CD4-positive, alpha-beta memory T cell (primary cell): ENCODE measurements at regions not wholly inside any gene's neighbourhood (a gene's known extent, or its start where the extent isn't known, plus 50 kb on each side); places are given as distances from the start of the nearest gene placed in this dataset.

Source experiments
- CTCF ChIA-PET: fragments of 350-600 bp; sonication (Branson Sonifier 250); formaldehyde crosslinking; loops from one replicate; lab custom pipeline; 2021; ENCODE audit warnings: inconsistent platforms; ENCODE audit not compliant: partially characterized antibody; lab: Charles Lee
- POLR2A ChIA-PET: fragments of 350-600 bp; sonication (Branson Sonifier 250); formaldehyde crosslinking; loops from one replicate; lab custom pipeline; 2021; ENCODE audit not compliant: partially characterized antibody; lab: Charles Lee
- DNase-seq, 5 donors: peaks; one replicate each; pipeline versions ENCODE4 v3.0.0 to v3.0.0-alpha.2; 2020 to 2022; ENCODE audit warnings: mixed read lengths in 1 of 5
- H3K27ac ChIP-seq: one replicate; pipeline ENCODE4 v1.7.0; 2013; ENCODE audit warnings: low read depth, low read length
- H3K27me3 ChIP-seq: 2 replicates; pipeline ENCODE4 v1.7.0; 2013; ENCODE audit warnings: mild to moderate bottlenecking, low read length, moderate library complexity; ENCODE audit not compliant: insufficient read depth
- H3K36me3 ChIP-seq: 2 replicates; pipeline ENCODE4 v1.7.0; 2013; ENCODE audit warnings: mild to moderate bottlenecking, low read length, moderate library complexity; ENCODE audit not compliant: insufficient read depth
- H3K4me1 ChIP-seq: 2 replicates; pipeline ENCODE4 v1.7.0; 2013; ENCODE audit warnings: mild to moderate bottlenecking, low read length, moderate library complexity; ENCODE audit not compliant: insufficient read depth
- H3K4me3 ChIP-seq, 2 donors: one replicate each; pipeline ENCODE4 v1.7.0; 2013; ENCODE audit warnings: low read length in 2 of 2, mild to moderate bottlenecking in 1 of 2
- H3K9me3 ChIP-seq, 2 donors: one replicate each; pipeline ENCODE4 v1.7.0; 2013; ENCODE audit warnings: low read length in 2 of 2, control low read depth in 1 of 2; ENCODE audit not compliant: control insufficient read depth in 1 of 2
- H3K27ac Mint-ChIP-seq, 7 donors: one replicate each; pipeline ENCODE4 v1.8.0; 2020 to 2021; ENCODE audit warnings: mixed read lengths in 7 of 7, mild to moderate bottlenecking in 6 of 7, inconsistent platforms in 3 of 7, moderate library complexity in 3 of 7
- H3K27me3 Mint-ChIP-seq, 2 donors: one replicate each; pipeline ENCODE4 v1.8.0; 2020 to 2021; ENCODE audit warnings: mixed read lengths in 2 of 2
- H3K36me3 Mint-ChIP-seq, 2 donors: one replicate each; pipeline ENCODE4 v1.8.0; 2020 to 2021; ENCODE audit warnings: mixed read lengths in 2 of 2, inconsistent platforms in 1 of 2, mild to moderate bottlenecking in 1 of 2
- H3K4me1 Mint-ChIP-seq, 4 donors: one replicate each; pipeline ENCODE4 v1.8.0; 2020 to 2021; ENCODE audit warnings: mixed read lengths in 4 of 4, mild to moderate bottlenecking in 1 of 4
- H3K4me3 Mint-ChIP-seq, 8 donors: one replicate each; pipeline ENCODE4 v1.8.0; 2020 to 2021; ENCODE audit warnings: mixed read lengths in 8 of 8, mild to moderate bottlenecking in 7 of 8, moderate library complexity in 6 of 8, inconsistent platforms in 3 of 8
- H3K9me3 Mint-ChIP-seq, 8 donors: one replicate each; pipeline ENCODE4 v1.8.0; 2020 to 2021; ENCODE audit warnings: mixed read lengths in 8 of 8, mild to moderate bottlenecking in 5 of 8, inconsistent platforms in 3 of 8, moderate library complexity in 1 of 8
- intact Hi-C: fragments of 100-400 bp; cut with micrococcal nuclease; formaldehyde crosslinking; loops from one replicate; pipeline ENCODE4 v1.15.1; 2023

- CTCF ChIA-PET: no interaction called here
Observed at GRCh38 chr6:113202852-113203714, 654.1 kb upstream of the MARCKS start.

GRCh38 chr6:113203715-113204110 is 653.4 kb upstream of the MARCKS start:
- no peaks in the 10 kb centered on the region for H3K4me1 Mint-ChIP-seq
- Histone ChIP-seq H3K36me3 (no peaks in the 10 kb centered on the region), H3K4me3 (no peak overlapping the region), H3K9me3 (no peaks in the 10 kb centered on the region), H3K4me1 (no peaks in the 10 kb centered on the region), H3K27ac (no peak overlapping the region), H3K27me3 (no peaks in the 10 kb centered on the region)
- no peak for DNase-seq
- H3K27ac Mint-ChIP-seq: no peak overlapping the region
- peaks cover 0 to 7% (median 0%) of the 10 kb centered on the region in 8 donors for H3K9me3 Mint-ChIP-seq
- intact Hi-C loops: no loop called here
- ChIA-PET POLR2A (no interaction called here), CTCF (no interaction called here)
- H3K36me3 Mint-ChIP-seq: no peaks in the 10 kb centered on the region
- H3K4me3 Mint-ChIP-seq: no peak overlapping the region
- H3K27me3 Mint-ChIP-seq: no peaks in the 10 kb centered on the region

More at GRCh38 chr6:113202852-113203714, 654.1 kb upstream of the MARCKS start:
- Mint-ChIP-seq H3K4me3 (no peak overlapping the region), H3K27me3 (no peaks in the 10 kb centered on the region), H3K27ac (no peak overlapping the region), H3K4me1 (no peaks in the 10 kb centered on the region), H3K36me3 (no peaks in the 10 kb centered on the region), H3K9me3 (peaks cover 0 to 7% (median 0%) of the 10 kb centered on the region in 8 donors)
- Histone ChIP-seq H3K9me3 (no peaks in the 10 kb centered on the region), H3K27ac (no peak overlapping the region), H3K27me3 (no peaks in the 10 kb centered on the region), H3K4me3 (no peak overlapping the region), H3K4me1 (no peaks in the 10 kb centered on the region), H3K36me3 (no peaks in the 10 kb centered on the region)
- no peak for DNase-seq
- POLR2A ChIA-PET: no interaction called here
- intact Hi-C loops: no loop called here

- Histone ChIP-seq H3K27ac (no peak overlapping the region), H3K36me3 (no peaks in the 10 kb centered on the region), H3K4me1 (no peaks in the 10 kb centered on the region), H3K4me3 (no peak overlapping the region), H3K27me3 (no peaks in the 10 kb centered on the region), H3K9me3 (no peaks in the 10 kb centered on the region)
- Mint-ChIP-seq H3K4me3 (no peak overlapping the region), H3K36me3 (no peaks in the 10 kb centered on the region), H3K4me1 (no peaks in the 10 kb centered on the region), H3K9me3 (peaks cover 0 to 6% (median 0%) of the 10 kb centered on the region in 8 donors), H3K27ac (no peak overlapping the region), H3K27me3 (no peaks in the 10 kb centered on the region)
- ChIA-PET POLR2A (no interaction called here), CTCF (no interaction called here)
- DNase-seq: no peak
- intact Hi-C loops: no loop called here
Observed at GRCh38 chr6:113205553-113205952, 651.6 kb upstream of the MARCKS start.

GRCh38 chr6:113208726-113209125 is 648.4 kb upstream of the MARCKS start:
- Histone ChIP-seq H3K27me3 (no peaks in the 10 kb centered on the region), H3K9me3 (no peaks in the 10 kb centered on the region), H3K27ac (no peak overlapping the region), H3K36me3 (no peaks in the 10 kb centered on the region), H3K4me1 (no peaks in the 10 kb centered on the region), H3K4me3 (no peak overlapping the region)
- Mint-ChIP-seq H3K4me3 (no peak overlapping the region), H3K36me3 (no peaks in the 10 kb centered on the region), H3K9me3 (peaks cover 0 to 6% (median 0%) of the 10 kb centered on the region in 8 donors), H3K27ac (no peak overlapping the region), H3K27me3 (no peaks in the 10 kb centered on the region), H3K4me1 (no peaks in the 10 kb centered on the region)
- no peak for DNase-seq
- CTCF ChIA-PET: no interaction called here
- intact Hi-C loops: no loop called here
- POLR2A ChIA-PET: no interaction called here

GRCh38 chr6:113209315-113209714 is 647.8 kb upstream of the MARCKS start:
- ChIA-PET POLR2A (no interaction called here), CTCF (no interaction called here)
- H3K4me1 Mint-ChIP-seq: no peaks in the 10 kb centered on the region
- intact Hi-C loops: no loop called here
- peaks cover 0 to 6% (median 0%) of the 10 kb centered on the region in 8 donors for H3K9me3 Mint-ChIP-seq
- no peaks in the 10 kb centered on the region for H3K27me3 Mint-ChIP-seq
- no peak for DNase-seq
- H3K36me3 Mint-ChIP-seq: no peaks in the 10 kb centered on the region
- Histone ChIP-seq H3K4me1 (no peaks in the 10 kb centered on the region), H3K4me3 (no peak overlapping the region), H3K36me3 (no peaks in the 10 kb centered on the region), H3K27me3 (no peaks in the 10 kb centered on the region), H3K27ac (no peak overlapping the region), H3K9me3 (no peaks in the 10 kb centered on the region)
- no peak overlapping the region for H3K4me3 Mint-ChIP-seq
- H3K27ac Mint-ChIP-seq: no peak overlapping the region

- H3K9me3 ChIP-seq: no peaks in the 10 kb centered on the region
- ChIA-PET POLR2A (no interaction called here), CTCF (no interaction called here)
- intact Hi-C loops: no loop called here
- no peak overlapping the region for H3K4me3 ChIP-seq
- no peak for DNase-seq
- no peak overlapping the region for H3K27ac ChIP-seq
- no peaks in the 10 kb centered on the region for H3K27me3 ChIP-seq
- Mint-ChIP-seq H3K27me3 (no peaks in the 10 kb centered on the region), H3K4me1 (no peaks in the 10 kb centered on the region), H3K36me3 (no peaks in the 10 kb centered on the region), H3K27ac (no peak overlapping the region), H3K4me3 (no peak overlapping the region), H3K9me3 (peaks cover 0 to 6% (median 0%) of the 10 kb centered on the region in 8 donors)
- H3K4me1 ChIP-seq: no peaks in the 10 kb centered on the region
- H3K36me3 ChIP-seq: no peaks in the 10 kb centered on the region
Observed at GRCh38 chr6:113211170-113211569, 646.0 kb upstream of the MARCKS start.

GRCh38 chr6:113219783-113220182 is 637.4 kb upstream of the MARCKS start:
- Mint-ChIP-seq H3K27me3 (no peaks in the 10 kb centered on the region), H3K36me3 (no peaks in the 10 kb centered on the region), H3K27ac (no peak overlapping the region), H3K9me3 (peaks cover 0 to 7% (median 2%) of the 10 kb centered on the region in 8 donors), H3K4me3 (no peak overlapping the region), H3K4me1 (no peaks in the 10 kb centered on the region)
- Histone ChIP-seq H3K9me3 (no peaks in the 10 kb centered on the region), H3K27ac (no peak overlapping the region), H3K36me3 (no peaks in the 10 kb centered on the region), H3K4me3 (no peak overlapping the region), H3K27me3 (no peaks in the 10 kb centered on the region), H3K4me1 (no peaks in the 10 kb centered on the region)
- ChIA-PET POLR2A (no interaction called here), CTCF (no interaction called here)
- intact Hi-C loops: no loop called here
- no peak for DNase-seq
